Neural progenitor cell (in vitro differentiated cells): ENCODE measurements at regions not wholly inside any gene's neighbourhood (a gene's known extent, or its start where the extent isn't known, plus 50 kb on each side); places are given as distances from the start of the nearest gene placed in this dataset.
"Not testable (repeated sequence)": the region's sequence is repeated elsewhere in the genome, so short reads cannot be mapped to it uniquely, and the experiment has no call there.

Experiments used
- CTCF ChIP-seq: fragments of 200-600 bp; sonication (generic); IDR thresholded peaks from 2 replicates; pipeline ENCODE4 v1.5.1; 2017; ENCODE audit warnings: antibody characterized with exemption, mild to moderate bottlenecking
- EZH2 ChIP-seq: fragments of 200-600 bp; sonication (generic); IDR thresholded peaks from 2 replicates; pipeline ENCODE4 v1.6.1; 2017; ENCODE audit warnings: antibody characterized with exemption, mild to moderate bottlenecking, moderate library complexity
- EZH2phosphoT487 ChIP-seq: fragments of 200-600 bp; sonication (generic); IDR thresholded peaks from 2 replicates; pipeline ENCODE4 v1.6.1; 2017; ENCODE audit warnings: antibody characterized with exemption

- TF ChIP-seq CTCF, EZH2, EZH2phosphoT487: not testable (repeated sequence)
These were observed 82.7 kb downstream of the TFRC start for GRCh38 chr3:195999176-195999575.
